Transverse colon (tissue), 4 donors: ENCODE measurements at regions not wholly inside any gene's neighbourhood (a gene's known extent, or its start where the extent isn't known, plus 50 kb on each side); places are given as distances from the start of the nearest gene placed in this dataset.

Source experiments
- CTCF ChIP-seq, 5 experiments: fragments of 200-600 bp in 3 of 5; fragments of 450-650 bp in 2 of 5; sonication (generic) in 3 of 5; IDR thresholded peaks; 1 replicate in 2 of 5; 2 replicates in 3 of 5; pipeline ENCODE4 v1.5.1; 2016 to 2017; ENCODE audit warnings: antibody characterized with exemption in 5 of 5, inconsistent platforms in 3 of 5, mild to moderate bottlenecking in 2 of 5, moderate library complexity in 1 of 5
- EP300 ChIP-seq: sonication (generic); formaldehyde crosslinking; IDR thresholded peaks from one replicate; pipeline ENCODE4 v1.6.1; 2017; ENCODE audit warnings: antibody characterized with exemption, low read depth
- POLR2A ChIP-seq: fragments of 450-650 bp; IDR thresholded peaks from one replicate; pipeline ENCODE4 v1.6.1; 2016; ENCODE audit warnings: antibody characterized with exemption, mild to moderate bottlenecking, moderate library complexity
- POLR2AphosphoS5 ChIP-seq, 3 donors: sonication (generic); formaldehyde crosslinking; IDR thresholded peaks; one replicate each; pipeline ENCODE4 v1.6.1; 2016; ENCODE audit warnings: antibody characterized with exemption in 3 of 3

- TF ChIP-seq CTCF (IDR thresholded peaks at IDR 0.05) (no peak), EP300 (no peak), POLR2A (no peak), POLR2AphosphoS5 (IDR thresholded peaks at IDR 0.05) (no peak)
These were observed 143.5 kb upstream of the MARCKS start for GRCh38 chr6:113713665-113714064.
